ENCODE measurements at regions not wholly inside any gene's neighbourhood (a gene's known extent, or its start where the extent isn't known, plus 50 kb on each side); places are given as distances from the start of the nearest gene placed in this dataset.

GRCh38 chr3:1943395-1944118 lies 155.1 kb upstream of the CNTN4 start:
- TF ChIP-seq CTCF (IDR thresholded peaks at IDR 0.05 in 4 of 5, conservative IDR thresholded peaks at IDR 0.05 in 1 of 5) (no peak), POLR2A (IDR thresholded peaks at IDR 0.05) (no peak)

Data from gastrocnemius medialis (tissue), 4 donors.